ENCODE measurements at regions not wholly inside any gene's neighbourhood (a gene's known extent, or its start where the extent isn't known, plus 50 kb on each side); places are given as distances from the start of the nearest gene placed in this dataset.

DNA sequence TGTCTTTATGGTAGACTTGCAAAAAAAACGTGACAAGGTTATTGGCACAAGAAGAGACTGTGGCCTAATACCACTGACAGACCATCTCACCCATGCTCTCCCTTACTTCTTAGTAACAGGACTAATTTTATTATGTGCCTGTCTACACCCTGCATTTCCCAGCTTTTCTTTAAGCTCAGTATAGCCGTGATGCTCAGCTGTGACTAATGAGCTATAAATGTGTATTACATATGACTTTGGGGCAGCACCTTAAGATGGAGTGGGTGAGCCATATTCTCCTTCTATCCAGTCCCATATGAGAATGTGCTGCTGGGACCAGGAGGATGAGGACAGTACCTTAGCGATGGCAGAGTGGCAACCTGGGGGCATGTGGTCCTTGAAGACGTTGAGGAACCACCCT is 293.5 kb downstream of the RNF144A start:
- no peak for DNase-seq (ENCODE audit: low spot score)

DNA sequence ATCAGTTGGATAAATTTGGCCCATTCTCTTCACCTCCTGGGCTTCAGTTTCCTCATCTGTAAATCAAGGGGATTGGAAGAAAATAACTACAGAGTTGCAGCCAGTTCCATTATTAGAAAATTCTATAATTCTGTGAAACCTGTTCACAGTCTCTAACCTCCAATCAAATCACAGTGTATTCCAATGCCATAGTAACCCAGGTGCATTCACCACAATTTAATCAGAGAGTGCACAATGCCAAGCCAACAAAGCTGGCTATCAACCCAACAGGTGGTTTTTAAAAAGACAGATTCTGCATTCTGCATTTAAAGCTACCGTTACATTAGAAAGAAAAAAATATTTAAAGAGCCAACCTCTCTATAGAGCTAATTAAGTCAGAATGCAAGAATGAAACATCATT is 308.6 kb downstream of the RNF144A start:
- no peak for DNase-seq (ENCODE audit: low spot score)

DNA sequence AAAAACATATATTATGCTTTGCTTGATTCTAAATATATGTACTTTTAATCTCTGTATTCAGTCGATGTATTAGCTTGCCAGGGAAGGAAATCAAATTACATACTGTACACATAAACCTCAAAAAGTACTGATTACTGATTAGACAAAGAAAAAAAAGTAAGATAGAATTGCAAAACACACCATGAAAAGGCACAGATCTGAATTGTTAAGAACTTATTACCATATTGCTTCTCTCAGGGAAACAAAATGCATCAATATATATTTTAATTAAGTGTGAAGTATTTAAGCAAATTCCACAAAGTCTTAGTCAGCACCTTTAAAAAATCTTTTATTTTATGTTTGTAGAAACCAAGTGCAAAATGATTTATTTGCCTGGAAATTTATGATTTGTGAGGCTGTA is 309.3 kb downstream of the RNF144A start:
- no peak for DNase-seq (ENCODE audit: low spot score)

DNA sequence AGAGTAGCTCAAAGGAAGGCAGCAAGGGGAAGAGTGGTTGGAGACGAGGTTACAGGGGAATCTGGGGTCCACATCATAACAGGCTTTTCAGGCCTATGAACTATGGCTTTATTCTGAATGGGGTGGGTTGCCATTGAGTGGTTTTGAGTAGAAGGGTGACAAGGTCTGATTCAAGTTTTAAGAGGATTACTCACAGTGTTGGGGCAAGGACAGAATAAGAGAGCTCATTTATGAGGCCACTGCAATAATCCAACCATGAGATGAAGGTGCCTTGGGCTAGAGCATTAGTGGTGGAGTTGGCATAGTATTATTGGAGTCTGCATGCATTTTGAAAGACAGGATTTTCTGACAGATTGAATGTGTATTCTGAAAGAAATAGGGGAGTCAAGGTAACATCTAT is 315.9 kb downstream of the RNF144A start:
- no peak for DNase-seq (ENCODE audit: low spot score)

DNA sequence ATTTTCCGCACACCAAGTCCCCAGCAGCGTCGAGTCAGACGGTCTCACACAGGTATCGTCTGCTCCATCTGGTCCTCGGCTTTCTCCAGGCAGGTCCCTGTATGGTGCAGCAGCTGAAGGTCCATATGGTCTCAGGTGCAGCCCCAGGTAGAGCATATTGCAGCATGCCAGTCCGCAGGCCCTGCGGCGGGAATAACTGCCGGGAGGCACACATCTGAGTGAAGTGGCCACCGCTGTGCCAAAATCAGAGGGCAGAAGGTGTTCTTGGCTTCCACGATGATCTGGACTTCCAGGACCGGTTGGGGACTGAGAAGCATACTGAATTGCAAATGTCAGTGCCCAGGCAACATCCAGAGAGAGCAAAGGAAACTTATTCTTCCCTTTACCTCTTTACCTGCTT is 320.3 kb downstream of the RNF144A start:
- DNase-seq (ENCODE audit: low spot score): no peak

DNA sequence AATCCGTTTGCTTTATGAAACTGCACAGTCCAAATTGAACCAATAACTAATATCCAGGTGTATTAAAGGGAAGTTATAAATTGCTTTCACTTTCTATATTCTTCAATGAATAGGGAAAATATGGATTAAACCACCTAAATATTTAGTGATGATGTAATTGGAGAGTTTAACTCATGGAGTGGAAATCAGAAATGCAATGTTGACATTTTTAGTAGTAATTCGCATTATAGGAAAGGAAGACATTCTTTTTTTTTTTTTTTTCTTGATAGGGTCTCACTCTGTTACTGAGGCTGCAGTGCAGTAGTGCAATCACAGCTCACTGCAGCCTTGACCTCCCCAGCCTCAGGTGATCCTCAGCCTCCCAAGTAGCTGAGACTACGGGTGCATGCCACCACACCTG is 321.9 kb downstream of the RNF144A start:
- DNase-seq (ENCODE audit: low spot score): no peak

DNA sequence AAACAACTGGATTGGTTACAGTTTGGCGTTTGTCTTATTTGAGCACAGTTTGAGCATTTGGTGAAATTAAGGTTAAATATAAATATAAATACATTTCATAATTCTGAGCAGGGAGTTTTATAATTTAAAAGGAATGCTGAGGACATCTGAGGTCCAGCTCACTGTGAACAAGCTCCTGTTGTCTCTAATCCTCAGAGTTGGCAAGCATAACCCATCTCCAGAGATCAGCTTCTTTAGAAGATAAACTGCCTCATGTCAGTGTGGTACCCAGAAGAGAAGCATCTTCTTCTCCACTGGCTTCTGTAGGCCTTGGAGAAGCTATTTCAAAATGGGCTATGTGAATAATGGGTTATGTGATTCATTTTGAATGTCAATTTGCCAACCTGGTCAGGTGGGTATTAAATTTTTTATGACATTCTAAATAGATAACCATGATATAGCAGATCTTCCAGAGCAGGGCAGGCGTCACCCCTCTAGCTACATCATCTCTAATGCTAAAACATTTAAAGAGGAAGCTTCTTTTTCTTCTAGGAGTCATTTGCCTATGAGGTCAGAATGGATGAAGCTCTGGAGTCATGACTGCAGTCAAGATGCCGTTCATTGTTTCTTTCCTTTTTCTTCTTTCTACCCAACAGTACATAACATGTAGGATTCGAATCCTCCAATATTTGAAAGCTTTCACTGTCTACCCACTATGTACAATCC is 324.0 kb downstream of the RNF144A start:
- DNase-seq (ENCODE audit: low spot score): no peak

DNA sequence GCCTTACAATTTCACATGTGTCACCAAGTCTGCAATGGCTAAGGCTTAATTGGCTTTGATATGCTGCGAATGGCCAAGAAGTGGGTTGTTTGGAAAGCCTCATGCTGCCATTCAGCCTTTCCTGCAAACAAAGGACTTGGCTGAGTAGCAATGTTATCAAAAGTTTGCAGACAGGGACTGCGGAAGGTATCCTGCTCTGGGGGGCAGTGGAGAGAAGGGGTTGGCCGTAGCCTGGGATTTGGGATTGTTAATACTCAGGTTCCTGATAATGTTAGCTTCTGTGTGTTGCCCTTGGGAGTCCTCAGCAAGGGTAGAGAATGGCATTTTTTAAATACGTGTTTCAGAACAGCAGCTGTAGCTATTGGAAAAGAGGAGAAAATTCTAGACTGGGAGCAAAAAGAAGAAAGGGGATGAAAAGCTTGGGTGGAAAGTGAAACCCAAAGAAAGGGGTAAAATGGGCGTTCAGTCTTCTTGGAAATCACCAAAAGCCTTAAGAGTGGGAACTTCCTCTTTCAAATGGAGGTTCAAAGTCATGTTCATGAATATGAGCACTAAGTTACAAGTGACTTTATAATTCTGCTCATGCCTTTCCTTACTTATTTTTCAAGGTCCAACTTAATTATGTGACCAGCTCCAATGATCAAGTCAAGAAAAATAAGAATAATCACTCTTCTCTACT is 325.1 kb downstream of the RNF144A start:
- DNase-seq (ENCODE audit: low spot score): no peak

DNA sequence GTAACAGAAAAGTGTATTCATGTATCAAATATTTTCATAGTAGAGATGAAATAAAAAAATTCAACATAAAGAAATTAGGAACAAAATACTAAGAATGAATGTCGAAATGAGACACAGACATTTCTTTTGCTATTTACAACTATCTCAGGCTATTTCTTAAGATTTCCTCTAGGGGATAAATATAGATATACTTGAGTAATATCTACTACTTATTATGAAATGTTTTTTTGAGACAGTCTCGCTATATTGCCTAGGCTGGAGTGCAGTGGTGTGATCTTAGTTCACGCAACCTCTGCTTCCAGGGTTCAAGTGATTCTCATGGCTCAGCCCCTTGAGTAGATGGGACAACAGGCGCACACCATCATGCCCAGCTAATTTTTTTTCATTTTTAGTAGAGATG is 326.1 kb downstream of the RNF144A start:
- no peak for DNase-seq (ENCODE audit: low spot score)

DNA sequence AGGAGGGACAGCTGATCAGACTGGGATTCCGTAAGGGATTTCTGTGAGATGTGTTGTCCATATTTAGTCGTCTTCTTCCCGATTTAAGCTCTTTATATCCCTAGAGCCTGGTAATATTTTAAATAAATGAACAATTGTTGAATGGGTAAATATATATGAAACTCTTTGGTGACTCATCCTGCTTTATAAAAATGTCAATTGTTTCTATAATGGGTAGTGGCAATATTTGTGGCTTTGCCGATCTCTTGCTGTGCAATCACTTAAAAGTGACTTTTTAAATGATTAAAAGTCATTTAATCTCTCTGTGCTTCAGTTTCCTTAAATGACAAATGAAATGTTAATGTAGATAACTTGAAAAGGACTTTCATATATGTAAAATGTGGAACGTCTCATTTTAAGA is 339.2 kb downstream of the RNF144A start:
- DNase-seq (ENCODE audit: low spot score): no peak

DNA sequence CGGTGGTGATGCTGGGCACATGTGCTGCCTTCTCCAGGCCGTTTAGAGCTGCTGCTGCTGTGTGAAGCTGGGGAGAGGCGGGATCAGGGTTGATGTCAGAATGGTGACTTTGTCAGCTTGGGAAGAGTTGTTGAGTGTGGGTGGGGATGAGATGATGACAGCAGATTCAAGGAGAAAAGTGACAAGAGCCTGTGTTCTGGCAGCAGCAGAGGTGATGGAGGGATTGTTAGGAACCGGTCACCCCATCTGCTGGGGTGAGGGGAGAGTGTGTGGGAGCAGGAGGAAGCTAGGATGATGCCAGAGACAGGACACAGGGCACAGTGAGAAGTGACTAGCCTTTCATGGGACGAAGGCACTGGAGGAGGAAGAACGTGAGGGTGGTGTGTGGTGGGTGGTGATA is 345.5 kb downstream of the RNF144A start:
- no peak for DNase-seq (ENCODE audit: low spot score)

DNA sequence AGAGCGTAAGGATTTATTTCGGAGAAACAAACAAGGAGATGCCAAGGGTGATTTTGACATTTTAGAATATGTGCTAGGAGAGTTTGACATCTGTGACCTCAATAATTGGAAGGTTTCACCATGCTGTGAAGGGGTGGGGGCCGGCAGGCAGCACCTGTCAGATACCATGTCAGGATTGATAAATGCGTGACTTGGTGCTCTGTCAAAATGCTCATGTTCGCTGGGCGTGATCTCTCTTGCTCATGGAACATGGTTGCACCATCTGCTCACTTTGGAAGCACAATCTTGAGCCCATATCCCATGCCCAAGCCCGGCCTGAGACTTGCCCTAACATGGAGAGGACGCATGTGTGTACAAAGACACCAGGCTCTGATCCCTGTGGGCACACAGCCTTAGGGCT is 347.6 kb downstream of the RNF144A start:
- DNase-seq (ENCODE audit: low spot score): no peak

DNA sequence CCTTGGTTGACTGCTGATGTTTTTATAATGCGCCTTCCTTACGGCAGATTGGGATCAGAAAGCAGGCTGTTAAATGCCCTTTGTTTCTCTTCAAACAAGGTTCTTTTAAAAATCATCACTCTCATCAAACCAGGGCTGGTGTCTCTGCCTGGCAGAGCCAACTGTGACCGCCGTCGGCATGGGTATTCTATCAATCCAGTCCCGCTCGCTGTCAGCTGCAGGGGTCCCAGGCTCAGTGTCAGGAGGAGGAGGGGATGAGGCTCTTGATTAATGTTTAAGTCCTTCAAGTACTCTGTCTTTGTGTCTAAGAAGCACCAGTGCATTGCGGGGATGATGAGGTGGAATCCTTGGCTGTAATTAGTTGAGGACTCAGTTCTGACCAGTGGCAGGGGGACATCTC is 348.1 kb downstream of the RNF144A start:
- DNase-seq (ENCODE audit: low spot score): no peak

DNA sequence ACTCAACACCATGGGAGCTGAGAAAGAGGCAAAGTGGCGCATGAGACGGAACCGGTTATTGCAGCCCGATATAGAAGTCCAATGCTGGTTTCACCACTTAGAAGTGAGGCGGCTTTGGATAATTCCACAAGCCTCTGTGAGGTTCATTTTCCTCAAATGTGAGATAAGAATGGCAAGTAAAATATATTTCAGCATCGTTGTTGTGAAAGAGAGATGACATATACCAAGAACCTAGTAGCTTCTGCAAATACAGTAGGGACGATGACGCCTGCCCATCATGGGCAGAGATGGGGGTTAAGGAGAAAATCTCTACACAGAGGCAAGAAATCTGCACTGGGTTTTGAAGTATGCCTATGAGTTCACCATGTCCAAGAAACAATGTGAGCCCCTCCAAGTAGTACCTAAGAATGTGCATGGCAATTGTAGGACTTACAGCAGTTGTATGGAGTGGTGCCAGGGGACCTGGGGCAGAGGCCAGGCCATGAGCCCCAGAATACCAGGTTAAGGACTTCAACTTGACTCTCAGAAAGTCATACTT is 352.0 kb downstream of the RNF144A start:
- DNase-seq (ENCODE audit: low spot score): no peak

DNA sequence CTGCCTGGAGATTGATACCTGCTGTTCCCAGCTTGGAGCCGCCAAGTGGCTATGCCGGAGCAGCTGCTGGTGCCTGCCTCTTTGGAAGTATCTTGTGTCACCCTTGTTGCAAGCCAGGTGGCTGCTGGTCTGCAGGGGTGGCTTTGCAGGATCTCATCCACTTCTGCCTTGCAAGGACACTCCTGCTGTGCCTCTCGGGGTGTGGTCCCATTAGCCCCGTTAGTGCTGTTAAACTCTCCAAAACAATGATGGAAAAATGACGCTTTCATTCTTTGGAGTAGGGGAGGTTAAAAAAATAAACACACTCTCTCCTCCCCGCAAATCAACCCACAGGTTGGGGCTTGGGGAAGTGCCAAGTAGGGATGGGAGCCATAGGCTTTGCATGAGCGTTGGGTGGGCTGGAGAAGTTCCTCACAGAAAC is 352.8 kb downstream of the RNF144A start:
- no peak for DNase-seq (ENCODE audit: low spot score)

DNA sequence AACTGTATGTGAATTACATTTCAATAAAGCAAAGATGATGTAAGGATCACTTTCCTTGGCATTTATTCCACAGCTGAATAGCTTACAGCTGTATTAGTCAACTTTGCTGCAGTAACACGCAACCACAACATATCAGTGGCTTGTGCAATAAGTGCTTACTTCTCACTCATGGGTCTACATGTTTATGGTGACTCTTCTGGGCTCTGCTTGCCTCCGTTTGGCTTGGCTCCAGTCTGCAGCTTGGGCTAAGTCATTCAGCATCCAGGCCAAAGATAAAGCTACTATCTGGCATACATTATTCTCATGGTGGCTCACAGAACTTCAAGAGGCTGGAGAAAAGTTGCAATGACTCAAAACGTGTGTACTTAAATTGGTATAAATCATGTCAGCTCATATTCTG is 355.0 kb downstream of the RNF144A start:
- no peak for DNase-seq (ENCODE audit: low spot score)

DNA sequence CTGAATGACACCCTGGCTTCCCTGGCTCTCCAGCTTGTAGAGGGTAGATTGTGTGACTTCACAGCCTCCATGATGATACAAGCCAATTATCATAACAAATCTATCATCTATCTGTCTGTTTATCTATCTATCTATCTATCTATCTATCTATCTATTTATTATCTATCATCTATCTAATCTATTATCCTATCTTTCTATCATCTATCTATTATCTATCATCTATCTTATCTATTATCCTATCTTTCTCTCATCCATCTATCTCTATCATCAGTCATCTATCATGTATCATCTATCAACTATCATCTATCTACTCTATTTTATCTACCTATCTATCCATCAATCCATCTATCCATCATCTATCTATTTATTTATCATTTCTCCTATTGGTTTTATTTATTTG is 361.8 kb downstream of the RNF144A start:
- no peak for DNase-seq (ENCODE audit: low spot score)

DNA sequence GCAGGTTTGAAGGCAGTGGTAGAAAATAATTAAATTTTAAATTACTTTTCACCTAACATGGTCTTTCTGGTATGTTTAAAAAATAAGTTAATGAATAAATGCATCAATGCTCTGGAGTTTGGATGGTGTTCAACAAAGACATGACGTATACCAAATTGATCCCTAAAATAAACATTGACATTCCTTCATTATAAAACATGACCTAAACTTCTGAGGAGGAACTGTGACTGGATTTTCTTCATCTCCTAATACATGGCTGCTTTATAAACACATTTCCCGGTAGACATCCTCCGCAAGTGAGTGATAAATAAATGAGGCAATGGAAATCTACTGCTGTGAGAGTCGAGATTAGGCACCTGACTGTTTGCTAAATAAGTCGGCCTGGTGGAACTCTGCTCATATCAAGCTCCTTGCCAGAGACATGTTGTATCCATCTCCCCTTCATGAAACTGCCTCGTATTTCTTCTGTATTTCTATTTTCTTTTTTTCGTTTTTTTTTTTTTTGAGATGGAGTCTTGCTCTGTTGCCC is 362.3 kb downstream of the RNF144A start:
- no peak for DNase-seq (ENCODE audit: low spot score)

DNA sequence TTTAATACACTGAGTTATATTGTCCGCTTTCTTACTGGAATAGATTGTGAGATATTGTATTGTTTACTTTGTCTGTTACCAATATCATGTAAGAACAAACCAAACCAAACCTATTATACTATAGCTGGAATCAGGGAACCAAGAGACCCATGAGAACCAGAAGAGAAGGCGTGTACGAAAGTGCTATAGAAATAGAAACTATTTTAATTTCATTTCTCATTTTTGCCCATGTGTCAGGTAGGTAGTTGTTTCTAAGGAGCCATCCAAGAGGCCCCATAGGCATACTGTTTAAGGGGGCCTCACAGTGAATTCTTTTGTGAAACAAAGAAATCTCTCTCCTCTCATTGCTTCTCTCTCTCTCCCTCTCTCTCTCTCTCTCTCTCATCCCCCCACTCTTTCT is 363.6 kb downstream of the RNF144A start:
- no peak for DNase-seq (ENCODE audit: low spot score)

DNA sequence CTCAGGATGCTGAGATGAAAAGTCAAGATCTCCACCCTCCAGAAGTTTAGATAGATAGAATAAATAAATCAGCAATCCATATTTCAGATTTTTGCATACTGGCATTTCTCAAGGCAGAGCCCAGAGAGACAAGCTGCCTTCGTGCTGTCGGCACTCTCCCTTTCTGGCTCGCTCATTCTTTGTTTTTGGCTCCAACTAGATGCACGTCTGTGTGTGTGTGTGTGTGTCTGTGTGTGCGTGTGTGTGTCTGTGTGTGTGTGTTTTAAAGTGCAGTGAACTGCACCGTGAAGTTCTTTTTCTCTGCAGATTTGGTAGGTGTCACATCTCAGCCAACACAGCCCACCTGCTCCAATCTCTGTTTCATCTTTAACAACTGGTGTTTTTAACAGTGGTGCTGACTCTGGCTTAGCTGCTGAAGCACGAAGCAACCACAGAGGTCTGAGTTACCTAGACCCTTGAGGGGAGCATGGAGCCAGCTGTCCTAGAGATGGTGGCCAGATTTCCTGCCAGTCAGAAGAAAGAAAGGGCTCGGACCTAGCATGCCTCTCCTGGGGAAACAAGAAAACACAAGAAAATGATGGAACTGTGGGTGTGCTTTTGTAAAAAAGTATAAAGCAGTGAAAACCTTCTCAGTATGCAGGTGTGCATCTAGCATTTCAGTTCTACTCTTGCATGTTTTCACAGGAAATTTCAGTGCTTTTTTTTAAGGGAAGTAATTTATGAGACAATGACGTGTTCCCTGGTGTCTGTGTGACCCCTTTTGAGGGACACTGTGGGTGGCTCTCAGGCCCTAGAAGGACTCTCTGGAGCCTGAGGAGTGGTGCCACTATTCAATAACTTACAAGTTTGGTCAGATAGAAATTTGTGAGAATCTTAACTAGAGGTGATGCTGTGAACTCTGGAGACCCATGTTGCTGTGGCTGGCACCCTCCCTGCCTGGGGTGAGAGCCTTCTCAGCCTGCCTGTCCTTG is 364.3 kb downstream of the RNF144A start:
- DNase-seq (ENCODE audit: low spot score): no peak

DNA sequence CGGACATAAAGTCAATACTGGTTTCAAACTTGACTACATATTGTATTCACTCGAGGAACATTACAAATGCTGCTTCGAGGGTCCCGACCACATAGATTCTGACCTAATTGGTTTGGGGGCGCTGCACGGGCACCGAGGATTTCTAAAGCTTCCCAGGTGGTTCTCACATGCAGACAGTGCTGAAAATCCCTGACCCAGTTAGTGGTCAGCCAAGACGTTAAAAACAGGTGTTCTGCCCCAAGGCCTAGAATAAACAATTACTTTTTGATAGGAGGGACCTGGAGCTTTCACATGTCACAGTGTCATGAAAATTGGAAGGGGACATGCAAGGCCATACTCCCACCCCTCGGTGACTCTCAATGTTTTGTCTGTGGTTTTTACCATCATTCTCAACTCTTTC is 368.9 kb downstream of the RNF144A start:
- no peak for DNase-seq (ENCODE audit: low spot score)

DNA sequence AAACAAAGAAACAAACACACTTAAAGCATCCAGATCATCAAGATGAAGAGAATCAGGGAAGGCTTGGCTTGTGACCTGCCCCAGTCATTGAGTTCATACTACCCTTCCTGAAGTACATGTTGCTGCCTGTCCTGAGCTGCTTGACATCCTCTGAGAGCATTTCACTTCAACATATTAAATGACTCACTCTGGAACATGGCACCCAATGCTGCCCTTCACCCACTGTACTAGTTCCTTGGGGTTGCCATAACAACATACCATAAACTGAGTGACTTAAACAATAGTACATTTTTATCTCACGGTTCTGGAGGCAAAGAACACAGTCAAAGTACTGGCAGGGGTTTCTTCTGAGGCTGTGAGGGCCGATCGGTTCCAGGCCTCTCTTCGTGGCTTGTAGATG is 371.3 kb downstream of the RNF144A start:
- no peak for DNase-seq (ENCODE audit: low spot score)
